ENCODE measurements at regions not wholly inside any gene's neighbourhood (a gene's known extent, or its start where the extent isn't known, plus 50 kb on each side); places are given as distances from the start of the nearest gene placed in this dataset.

DNA sequence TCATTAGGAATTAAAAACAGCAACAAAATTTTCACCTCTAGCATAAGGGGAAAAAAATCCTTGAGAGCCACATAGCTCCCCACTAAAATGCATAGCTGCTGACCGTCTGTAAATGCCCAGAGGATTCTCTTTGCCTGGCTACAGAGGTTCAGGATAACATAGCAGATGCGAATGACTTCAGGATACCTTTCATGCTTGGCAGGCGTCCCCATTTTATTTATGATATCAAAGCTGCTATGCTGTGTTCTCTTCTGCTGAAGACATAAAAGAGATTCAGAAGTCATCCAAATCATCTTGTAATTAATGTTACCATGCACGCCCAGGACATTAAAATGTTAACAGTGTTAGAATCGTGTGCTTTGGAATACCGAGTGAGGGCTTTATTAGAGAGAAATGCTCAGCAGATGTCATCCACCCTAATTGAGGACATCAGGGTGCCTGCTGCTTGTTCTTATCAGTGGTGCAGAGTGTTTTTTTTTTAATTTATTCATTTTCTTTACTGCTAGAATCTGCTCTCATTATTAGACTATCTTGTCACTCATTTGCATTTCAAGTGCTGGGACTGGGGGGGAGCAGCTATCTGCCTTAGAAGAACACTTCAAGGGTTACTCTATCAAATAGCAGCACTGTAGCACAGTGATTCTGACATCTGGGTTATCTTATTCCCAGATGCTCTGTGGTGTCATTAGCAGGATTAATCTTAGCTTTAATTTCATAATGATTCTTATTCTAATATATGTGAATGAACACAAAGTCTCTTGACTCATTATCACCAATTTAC lies 139.5 kb downstream of the ZNF326 start:
- Histone ChIP-seq H3K27ac (no peak overlapping the region), H3K4me3 (no peak overlapping the region), H3K27me3 (no peaks in the 10 kb centered on the region), H3K36me3 (no peaks in the 10 kb centered on the region), H3K9me3 (peaks cover 0 to 1% (median under 1%) of the 10 kb centered on the region in 3 donors), H3K4me1 (peaks cover 0 to 10% (median 0%) of the 10 kb centered on the region in 4 donors)
- intact Hi-C loops (cut with DNase I; ENCODE audit: low total_unique reads): no loop called here
- no peak for TF ChIP-seq CTCF (IDR thresholded peaks at IDR 0.05)
- no peak for DNase-seq

- H3K27ac ChIP-seq: no peak overlapping the region
- peaks cover 0 to 10% (median 0%) of the 10 kb centered on the region in 4 donors for H3K4me1 ChIP-seq
- no peaks in the 10 kb centered on the region for H3K27me3 ChIP-seq
- intact Hi-C loops (cut with DNase I; ENCODE audit: low total_unique reads): no loop called here
- no peak for DNase-seq
- H3K9me3 ChIP-seq: no peaks in the 10 kb centered on the region
- H3K4me3 ChIP-seq: no peak overlapping the region
- no peaks in the 10 kb centered on the region for H3K36me3 ChIP-seq
- peak; percentile 48 to 60 for TF ChIP-seq CTCF (IDR thresholded peaks at IDR 0.05)
Measured at GRCh38 chr1:90133133-90133532, 138.2 kb downstream of the ZNF326 start.

DNA sequence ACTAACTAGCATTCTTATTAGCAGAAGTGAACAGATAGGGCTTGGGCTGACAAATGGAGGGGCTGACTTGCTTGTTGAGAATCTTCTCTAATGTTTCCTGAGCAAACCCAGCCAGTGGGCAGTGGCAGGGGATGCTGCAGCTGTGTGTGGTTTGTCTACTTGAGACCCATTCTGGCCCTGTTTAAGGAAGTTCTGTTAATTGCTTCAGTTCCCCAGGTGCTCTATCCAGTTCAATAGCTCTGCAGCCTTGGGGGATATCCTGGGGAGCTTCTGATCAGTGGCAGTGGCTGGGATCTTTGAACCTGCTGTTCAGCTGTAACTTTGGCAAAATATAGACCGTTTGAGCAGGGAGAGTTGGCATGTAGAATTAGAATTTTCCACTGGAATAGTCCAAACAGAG lies 137.4 kb downstream of the ZNF326 start:
- no peaks in the 10 kb centered on the region for H3K27me3 ChIP-seq
- no peak for TF ChIP-seq CTCF (IDR thresholded peaks at IDR 0.05)
- DNase-seq: no peak
- intact Hi-C loops (cut with DNase I; ENCODE audit: low total_unique reads): no loop called here
- no peak overlapping the region for H3K27ac ChIP-seq
- no peaks in the 10 kb centered on the region for H3K36me3 ChIP-seq
- peaks cover 0 to 10% (median 0%) of the 10 kb centered on the region in 4 donors for H3K4me1 ChIP-seq
- no peaks in the 10 kb centered on the region for H3K9me3 ChIP-seq
- no peak overlapping the region for H3K4me3 ChIP-seq

DNA sequence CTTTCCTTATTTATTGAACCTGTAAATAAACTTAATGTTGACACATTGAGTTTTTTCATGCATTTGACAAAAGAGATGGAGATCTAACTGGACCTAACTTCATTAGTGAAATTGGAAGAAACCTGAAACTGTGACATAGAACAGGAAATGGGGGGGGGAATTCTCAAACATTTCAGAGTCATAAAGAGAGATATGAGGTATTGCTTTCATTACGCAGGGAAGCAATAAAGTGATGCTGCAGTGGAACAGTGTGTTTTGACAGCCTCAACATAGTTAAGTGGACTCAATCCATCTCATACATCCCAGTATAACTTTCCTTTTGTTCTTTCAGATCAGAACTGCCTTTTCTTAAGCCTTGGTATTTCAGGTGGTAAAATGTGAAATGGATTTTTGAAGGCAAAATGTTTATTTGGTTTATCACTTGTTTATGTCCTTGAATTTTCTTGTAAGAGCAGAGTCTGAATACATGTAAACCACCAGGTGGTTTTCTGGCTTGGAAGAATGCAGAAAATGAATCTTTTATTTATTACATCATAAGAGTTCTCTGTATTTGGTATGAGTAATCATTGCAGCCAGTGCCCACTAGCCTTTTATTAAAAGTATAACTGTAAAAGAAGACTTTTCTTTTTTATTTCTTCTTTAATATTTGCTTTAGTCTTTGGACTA lies 132.5 kb downstream of the ZNF326 start:
- Histone ChIP-seq H3K27ac (no peak overlapping the region), H3K36me3 (no peaks in the 10 kb centered on the region), H3K4me3 (no peak overlapping the region), H3K9me3 (no peaks in the 10 kb centered on the region), H3K27me3 (no peaks in the 10 kb centered on the region), H3K4me1 (no peaks in the 10 kb centered on the region)
- intact Hi-C loops (cut with DNase I; ENCODE audit: low total_unique reads): no loop called here
- no peak for TF ChIP-seq CTCF (IDR thresholded peaks at IDR 0.05)
- DNase-seq: no peak

GRCh38 chr1:90126834-90127233 lies 131.9 kb downstream of the ZNF326 start:
- Histone ChIP-seq H3K36me3 (no peaks in the 10 kb centered on the region), H3K27ac (no peak overlapping the region), H3K4me3 (no peak overlapping the region), H3K4me1 (no peaks in the 10 kb centered on the region), H3K9me3 (no peaks in the 10 kb centered on the region), H3K27me3 (no peaks in the 10 kb centered on the region)
- intact Hi-C loops (cut with DNase I; ENCODE audit: low total_unique reads): no loop called here
- DNase-seq: no peak
- TF ChIP-seq CTCF (IDR thresholded peaks at IDR 0.05): no peak

Measured in tibial artery (tissue), 4 donors.